Glomerular visceral epithelial cell (primary cell): ENCODE measurements at regions not wholly inside any gene's neighbourhood (a gene's known extent, or its start where the extent isn't known, plus 50 kb on each side); places are given as distances from the start of the nearest gene placed in this dataset.
A peak's percentile ranks its signal among the peaks of the same experiment; 100 is the strongest.

Experiments used
- DNase-seq: peaks from one replicate; pipeline ENCODE4 v3.0.0-alpha.2; 2016; ENCODE audit errors: extremely low spot score

GRCh38 chrY:14139521-14139920 lies 83.5 kb downstream of the VCY1B start:
- no peak for DNase-seq

- no peak for DNase-seq
These were observed 89.6 kb downstream of the VCY1B start for GRCh38 chrY:14145614-14146013.

DNA sequence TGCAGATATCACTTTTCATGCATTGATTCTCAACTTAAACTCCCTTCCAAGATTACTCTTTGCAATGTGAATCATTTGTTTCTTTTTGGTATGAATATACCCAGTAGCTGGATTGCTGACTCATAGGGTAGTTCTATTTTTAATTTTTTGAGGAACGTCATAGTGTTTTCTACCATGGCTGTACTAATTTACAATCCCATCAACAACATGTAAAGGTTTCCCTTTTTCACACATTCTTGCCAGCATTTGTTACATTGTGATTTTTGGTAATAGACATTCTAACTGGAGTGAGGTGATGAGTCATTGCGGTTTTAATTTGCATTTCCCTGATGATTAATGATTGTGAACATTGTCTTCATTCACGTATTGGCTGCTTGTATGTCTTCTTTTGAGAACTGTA lies 126.7 kb downstream of the VCY1B start:
- peak; percentile 23 for DNase-seq

- peak; percentile 0 for DNase-seq
These were observed 166.0 kb downstream of the VCY1B start for GRCh38 chrY:14222014-14222413.

- DNase-seq: peak; percentile 2
These were observed 175.7 kb downstream of the VCY1B start for GRCh38 chrY:14231703-14232102.

DNA sequence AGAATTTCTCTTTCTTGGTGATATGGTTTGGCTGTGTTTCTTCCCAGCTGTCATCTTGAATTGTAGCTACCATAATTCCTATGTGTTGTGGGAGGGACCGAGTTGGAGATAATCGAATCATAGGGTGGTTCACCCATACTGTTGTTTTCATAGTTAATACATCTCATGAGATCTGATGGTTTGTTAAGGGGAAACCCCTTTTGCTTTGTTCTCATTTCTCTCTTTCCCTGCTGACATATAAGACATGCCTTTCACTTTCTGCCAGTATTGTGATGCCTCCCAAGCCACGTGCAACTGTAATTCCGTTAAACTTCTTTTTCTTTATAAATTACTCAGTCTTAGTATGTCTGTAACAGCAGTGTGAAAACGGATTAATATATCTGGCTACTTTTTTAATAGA lies 179.0 kb downstream of the VCY1B start:
- no peak for DNase-seq

GRCh38 chrY:14238277-14238676 lies 182.2 kb downstream of the VCY1B start:
- DNase-seq: no peak

- peak; percentile 49 for DNase-seq
These were observed 190.9 kb downstream of the VCY1B start for GRCh38 chrY:14246948-14247347.

GRCh38 chrY:14248878-14249576 lies 193.0 kb downstream of the VCY1B start:
- DNase-seq: no peak

DNA sequence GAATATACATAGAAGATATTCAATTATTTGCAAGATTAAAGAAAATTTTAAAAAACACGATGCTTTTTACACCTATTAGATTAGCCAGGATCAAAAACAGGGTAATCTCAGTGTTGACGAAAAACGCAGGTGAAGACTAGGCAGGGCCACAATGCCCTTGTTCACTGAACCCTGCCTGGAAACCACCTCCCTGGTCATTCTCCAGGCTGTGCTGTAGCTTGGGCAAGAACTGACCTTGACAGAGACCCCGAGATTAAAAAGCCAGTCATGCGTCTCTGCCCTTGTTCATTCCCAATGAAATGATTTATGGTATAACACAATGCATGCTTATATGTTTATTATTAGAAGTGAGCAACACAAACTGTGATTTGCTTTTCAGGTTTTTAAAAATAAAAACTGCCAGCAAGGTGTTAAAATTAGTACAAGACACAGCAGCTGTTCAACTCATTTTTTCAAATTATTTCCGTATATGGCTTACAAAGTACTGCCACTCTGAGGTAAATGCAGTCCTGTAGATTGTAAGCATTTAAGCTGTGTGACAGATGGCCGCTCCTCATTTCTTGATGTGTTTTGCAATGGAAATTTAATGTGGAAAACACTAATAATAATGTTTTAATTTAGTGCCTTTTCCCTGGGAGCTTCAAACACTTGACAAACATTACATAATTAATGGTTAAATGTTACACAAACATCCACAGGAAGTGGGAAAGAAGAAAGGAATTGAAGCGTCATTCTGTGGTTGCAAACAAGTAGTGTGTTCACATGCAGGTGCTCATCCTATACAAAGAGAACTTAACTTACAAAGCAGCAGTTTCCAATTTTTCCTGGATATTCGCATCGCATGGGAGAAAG lies 200.2 kb downstream of the VCY1B start:
- DNase-seq: peak; percentile 14

- DNase-seq: no peak
These were observed 200.8 kb downstream of the VCY1B start for GRCh38 chrY:14256817-14257168.

DNA sequence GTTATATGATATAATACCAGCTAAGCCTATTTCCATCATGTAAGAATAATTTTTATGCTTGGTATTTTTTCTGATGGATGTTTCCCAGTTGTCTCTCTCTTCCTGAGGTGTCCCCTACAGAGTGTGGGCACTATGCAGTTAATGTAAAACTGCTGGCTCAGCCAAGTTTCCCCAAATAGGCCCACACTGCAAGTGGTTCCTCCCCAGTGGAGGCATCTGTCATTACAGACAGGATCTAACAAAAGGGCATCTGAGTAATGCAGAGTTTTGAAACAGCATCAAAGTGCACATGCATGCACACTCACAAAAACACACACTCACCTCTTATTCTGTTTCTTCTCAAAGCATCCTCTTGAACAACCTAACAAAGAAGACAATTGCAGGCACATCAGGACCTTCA lies 221.0 kb downstream of the VCY1B start:
- DNase-seq: no peak

GRCh38 chrY:14290656-14291375 lies 233.5 kb upstream of the NLGN4Y start:
- peak; percentile 49 for DNase-seq

DNA sequence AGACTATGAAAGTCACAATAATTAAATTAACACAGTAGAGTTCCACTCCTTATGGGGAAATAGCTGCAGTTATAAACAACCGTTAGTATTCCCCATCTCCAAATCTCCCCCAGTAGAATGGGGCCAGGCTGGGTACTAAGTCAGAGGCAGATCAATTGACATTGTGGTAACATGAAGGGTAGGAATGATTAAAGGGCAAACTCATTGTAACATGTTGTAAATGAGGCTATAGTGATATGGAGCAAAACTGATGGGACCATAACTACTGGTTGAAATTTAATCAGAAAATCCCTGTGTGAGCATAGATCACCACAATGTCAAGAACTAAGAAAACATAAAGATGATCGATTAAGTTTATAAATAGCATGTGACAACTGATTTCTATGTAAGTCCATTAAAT lies 231.9 kb upstream of the NLGN4Y start:
- DNase-seq: no peak

GRCh38 chrY:14300775-14301174 lies 223.6 kb upstream of the NLGN4Y start:
- DNase-seq: no peak

DNA sequence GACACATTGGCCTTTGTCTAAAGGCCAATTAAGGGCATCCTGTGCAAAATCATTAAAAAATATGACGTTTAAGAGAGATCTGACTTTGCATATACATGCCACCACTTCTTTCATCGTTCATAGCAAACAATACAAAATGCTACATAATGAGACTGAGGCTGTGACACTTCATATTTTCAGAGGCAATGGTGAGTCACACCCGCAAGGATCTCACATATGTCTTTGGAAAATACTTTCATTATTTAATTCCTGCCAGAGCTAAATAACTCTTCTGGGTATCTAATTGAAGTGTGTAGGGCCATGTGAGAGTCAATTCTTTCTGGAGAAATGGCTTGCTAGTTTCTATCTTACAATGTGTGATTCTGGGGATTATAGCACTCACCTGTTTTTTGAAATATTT lies 222.8 kb upstream of the NLGN4Y start:
- no peak for DNase-seq

DNA sequence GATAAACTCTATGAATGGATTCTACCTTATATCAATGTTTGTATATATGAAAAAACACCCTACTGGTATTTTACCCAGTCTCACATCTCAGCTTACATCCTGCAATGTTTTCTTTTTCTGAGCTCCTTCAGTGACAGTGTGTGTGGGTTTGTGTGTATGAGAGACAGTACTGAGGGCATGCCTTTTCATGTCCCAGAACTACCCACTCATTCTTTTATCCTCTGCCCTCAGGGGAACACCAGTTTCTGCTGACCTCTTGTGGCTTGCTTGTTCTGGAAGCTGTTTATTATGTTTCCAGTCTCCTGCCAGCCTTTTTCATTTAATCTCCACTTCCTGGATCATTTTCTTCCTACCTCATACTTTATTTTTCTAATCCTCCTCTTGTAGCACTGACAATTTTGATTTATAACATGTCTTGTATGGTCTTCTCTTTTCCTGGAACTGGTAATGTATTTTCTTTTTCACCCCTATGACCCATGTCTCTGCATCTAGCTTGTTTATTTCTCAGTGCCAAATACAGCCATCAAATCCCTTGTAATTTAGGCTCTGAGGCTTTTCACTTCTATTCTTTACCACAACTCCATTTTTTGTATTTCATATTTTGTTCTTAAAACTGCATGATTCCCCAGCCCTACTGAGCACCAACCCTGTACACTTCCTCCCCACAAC lies 195.5 kb upstream of the NLGN4Y start:
- DNase-seq: peak; percentile 54

GRCh38 chrY:14330362-14330761 lies 194.0 kb upstream of the NLGN4Y start:
- no peak for DNase-seq

DNA sequence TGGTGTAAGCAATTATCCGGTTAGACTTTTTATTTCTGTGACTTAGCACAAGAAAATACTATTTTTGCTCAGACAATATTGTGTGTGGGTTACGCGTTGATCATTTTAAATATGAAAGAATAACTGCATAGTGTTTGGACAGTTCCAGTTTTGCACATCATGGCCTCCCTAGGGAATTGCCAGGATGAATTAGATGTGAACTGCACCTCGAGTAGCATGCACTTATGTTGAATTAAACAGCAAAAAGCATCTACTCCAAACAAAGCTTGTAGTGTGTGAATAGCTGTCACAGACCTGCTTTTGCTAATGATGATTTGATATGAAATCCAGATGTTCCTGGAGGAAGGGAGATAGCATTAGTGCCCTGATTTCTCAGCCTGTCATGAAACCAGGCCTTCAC lies 184.8 kb upstream of the NLGN4Y start:
- DNase-seq: no peak

- DNase-seq: peak; percentile 89
These were observed 183.7 kb upstream of the NLGN4Y start for GRCh38 chrY:14340459-14341143.

DNA sequence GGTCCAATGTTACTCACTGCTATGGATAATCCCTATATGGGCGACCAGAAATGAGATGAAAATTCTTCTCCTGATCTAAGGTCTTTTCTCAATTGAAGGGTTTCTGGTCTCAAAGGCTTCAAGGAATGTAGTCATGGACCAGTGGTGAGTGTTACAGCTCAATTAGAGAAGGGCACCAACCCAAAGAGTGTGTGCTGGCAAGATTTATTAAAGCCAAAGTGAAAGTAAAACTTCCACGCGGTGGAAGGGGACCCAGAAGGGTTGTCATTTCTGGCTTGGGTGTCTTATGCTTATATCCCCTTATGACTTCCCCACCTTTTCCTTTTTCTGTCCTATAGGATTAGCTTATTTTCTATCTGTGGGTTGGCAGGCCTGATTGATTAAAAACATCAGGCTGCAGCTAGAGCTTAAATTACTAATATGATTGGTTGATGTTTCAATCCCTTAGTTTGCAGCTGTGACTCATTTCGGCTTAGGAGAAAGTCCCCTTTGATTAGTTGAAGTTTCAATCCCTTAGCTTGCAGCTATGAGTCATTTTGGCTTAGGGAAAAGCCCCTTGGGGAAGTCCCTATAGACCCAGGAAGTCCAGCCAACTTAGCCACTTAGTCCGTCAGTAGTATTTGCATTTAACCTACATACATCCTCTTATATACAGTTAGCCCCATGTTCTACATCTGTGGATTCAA lies 179.5 kb upstream of the NLGN4Y start:
- peak; percentile 74 for DNase-seq
